ENCODE measurements at regions not wholly inside any gene's neighbourhood (a gene's known extent, or its start where the extent isn't known, plus 50 kb on each side); places are given as distances from the start of the nearest gene placed in this dataset.

- no peaks in the 10 kb centered on the region for H3K27me3 ChIP-seq (ENCODE audit: control insufficient read depth in 1 of 2, insufficient read depth in 2 of 2, low read length in 2 of 2)
- no peaks in the 10 kb centered on the region for H3K9me3 ChIP-seq (ENCODE audit: control insufficient read depth in 1 of 2, low read length in 2 of 2)
- H3K4me1 ChIP-seq (ENCODE audit: control insufficient read depth in 1 of 2, insufficient read depth in 2 of 2, low read length in 2 of 2) = peaks cover 0 to 4% of the 10 kb centered on the region in 2 donors
- no peak overlapping the region for H3K27ac ChIP-seq (ENCODE audit: low read depth, low read length)
- no peak overlapping the region for H3K9ac ChIP-seq (ENCODE audit: low read depth in 1 of 2, low read length in 2 of 2)
- H3K36me3 ChIP-seq (ENCODE audit: control insufficient read depth in 1 of 2, insufficient read depth in 2 of 2, low read length in 2 of 2) = no peaks in the 10 kb centered on the region
- no peak overlapping the region for H3K4me3 ChIP-seq (ENCODE audit: low read depth in 1 of 2, low read length in 2 of 2)
Observed at GRCh38 chr13:72537395-72537780, 190.0 kb downstream of the MZT1 start.

- H3K9me3 ChIP-seq (ENCODE audit: control insufficient read depth in 1 of 2, low read length in 2 of 2) = no peaks in the 10 kb centered on the region
- H3K9ac ChIP-seq (ENCODE audit: low read depth in 1 of 2, low read length in 2 of 2) = no peak overlapping the region
- no peaks in the 10 kb centered on the region for H3K36me3 ChIP-seq (ENCODE audit: control insufficient read depth in 1 of 2, insufficient read depth in 2 of 2, low read length in 2 of 2)
- H3K27me3 ChIP-seq (ENCODE audit: control insufficient read depth in 1 of 2, insufficient read depth in 2 of 2, low read length in 2 of 2) = no peaks in the 10 kb centered on the region
- H3K27ac ChIP-seq (ENCODE audit: low read depth, low read length) = no peak overlapping the region
- no peak overlapping the region for H3K4me3 ChIP-seq (ENCODE audit: low read depth in 1 of 2, low read length in 2 of 2)
- H3K4me1 ChIP-seq (ENCODE audit: control insufficient read depth in 1 of 2, insufficient read depth in 2 of 2, low read length in 2 of 2) = peaks cover 0 to 4% of the 10 kb centered on the region in 2 donors
Observed at GRCh38 chr13:72536714-72537394, 190.6 kb downstream of the MZT1 start.

- Histone ChIP-seq H3K9me3 (ENCODE audit: control insufficient read depth in 1 of 2, low read length in 2 of 2) (no peaks in the 10 kb centered on the region), H3K36me3 (ENCODE audit: control insufficient read depth in 1 of 2, insufficient read depth in 2 of 2, low read length in 2 of 2) (no peaks in the 10 kb centered on the region), H3K9ac (ENCODE audit: low read depth in 1 of 2, low read length in 2 of 2) (no peak overlapping the region), H3K27ac (ENCODE audit: low read depth, low read length) (no peak overlapping the region), H3K4me1 (ENCODE audit: control insufficient read depth in 1 of 2, insufficient read depth in 2 of 2, low read length in 2 of 2) (peaks cover 0 to 4% of the 10 kb centered on the region in 2 donors), H3K4me3 (ENCODE audit: low read depth in 1 of 2, low read length in 2 of 2) (no peak overlapping the region), H3K27me3 (ENCODE audit: control insufficient read depth in 1 of 2, insufficient read depth in 2 of 2, low read length in 2 of 2) (peaks cover 0 to 1% of the 10 kb centered on the region in 2 donors)
Observed at GRCh38 chr13:72534951-72535640, 192.3 kb downstream of the MZT1 start.

- H3K27me3 ChIP-seq (ENCODE audit: control insufficient read depth in 1 of 2, insufficient read depth in 2 of 2, low read length in 2 of 2) = peaks cover 0 to 7% of the 10 kb centered on the region in 2 donors
- no peak overlapping the region for H3K27ac ChIP-seq (ENCODE audit: low read depth, low read length)
- no peak overlapping the region for H3K9ac ChIP-seq (ENCODE audit: low read depth in 1 of 2, low read length in 2 of 2)
- H3K9me3 ChIP-seq (ENCODE audit: control insufficient read depth in 1 of 2, low read length in 2 of 2) = no peaks in the 10 kb centered on the region
- no peak overlapping the region for H3K4me3 ChIP-seq (ENCODE audit: low read depth in 1 of 2, low read length in 2 of 2)
- H3K4me1 ChIP-seq (ENCODE audit: control insufficient read depth in 1 of 2, insufficient read depth in 2 of 2, low read length in 2 of 2) = no peaks in the 10 kb centered on the region
- no peaks in the 10 kb centered on the region for H3K36me3 ChIP-seq (ENCODE audit: control insufficient read depth in 1 of 2, insufficient read depth in 2 of 2, low read length in 2 of 2)
Observed at GRCh38 chr13:72530471-72530870, 197.0 kb downstream of the MZT1 start.

- Histone ChIP-seq H3K4me1 (ENCODE audit: control insufficient read depth in 1 of 2, insufficient read depth in 2 of 2, low read length in 2 of 2) (no peaks in the 10 kb centered on the region), H3K27me3 (ENCODE audit: control insufficient read depth in 1 of 2, insufficient read depth in 2 of 2, low read length in 2 of 2) (peaks cover 0 to 7% of the 10 kb centered on the region in 2 donors), H3K4me3 (ENCODE audit: low read depth in 1 of 2, low read length in 2 of 2) (no peak overlapping the region), H3K9ac (ENCODE audit: low read depth in 1 of 2, low read length in 2 of 2) (no peak overlapping the region), H3K36me3 (ENCODE audit: control insufficient read depth in 1 of 2, insufficient read depth in 2 of 2, low read length in 2 of 2) (no peaks in the 10 kb centered on the region), H3K27ac (ENCODE audit: low read depth, low read length) (no peak overlapping the region), H3K9me3 (ENCODE audit: control insufficient read depth in 1 of 2, low read length in 2 of 2) (no peaks in the 10 kb centered on the region)
Observed at GRCh38 chr13:72527333-72527732, 200.1 kb downstream of the MZT1 start.

- H3K9me3 ChIP-seq (ENCODE audit: control insufficient read depth in 1 of 2, low read length in 2 of 2) = no peaks in the 10 kb centered on the region
- H3K27me3 ChIP-seq (ENCODE audit: control insufficient read depth in 1 of 2, insufficient read depth in 2 of 2, low read length in 2 of 2) = no peaks in the 10 kb centered on the region
- no peaks in the 10 kb centered on the region for H3K36me3 ChIP-seq (ENCODE audit: control insufficient read depth in 1 of 2, insufficient read depth in 2 of 2, low read length in 2 of 2)
- H3K9ac ChIP-seq (ENCODE audit: low read depth in 1 of 2, low read length in 2 of 2) = no peak overlapping the region
- no peak overlapping the region for H3K27ac ChIP-seq (ENCODE audit: low read depth, low read length)
- H3K4me1 ChIP-seq (ENCODE audit: control insufficient read depth in 1 of 2, insufficient read depth in 2 of 2, low read length in 2 of 2) = no peaks in the 10 kb centered on the region
- H3K4me3 ChIP-seq (ENCODE audit: low read depth in 1 of 2, low read length in 2 of 2) = no peak overlapping the region
Observed at GRCh38 chr13:72523593-72523992, 203.8 kb downstream of the MZT1 start.

- no peaks in the 10 kb centered on the region for H3K27me3 ChIP-seq (ENCODE audit: control insufficient read depth in 1 of 2, insufficient read depth in 2 of 2, low read length in 2 of 2)
- no peak overlapping the region for H3K4me3 ChIP-seq (ENCODE audit: low read depth in 1 of 2, low read length in 2 of 2)
- no peaks in the 10 kb centered on the region for H3K9me3 ChIP-seq (ENCODE audit: control insufficient read depth in 1 of 2, low read length in 2 of 2)
- no peaks in the 10 kb centered on the region for H3K4me1 ChIP-seq (ENCODE audit: control insufficient read depth in 1 of 2, insufficient read depth in 2 of 2, low read length in 2 of 2)
- no peak overlapping the region for H3K9ac ChIP-seq (ENCODE audit: low read depth in 1 of 2, low read length in 2 of 2)
- no peaks in the 10 kb centered on the region for H3K36me3 ChIP-seq (ENCODE audit: control insufficient read depth in 1 of 2, insufficient read depth in 2 of 2, low read length in 2 of 2)
- H3K27ac ChIP-seq (ENCODE audit: low read depth, low read length) = no peak overlapping the region
Observed at GRCh38 chr13:72523049-72523448, 204.4 kb downstream of the MZT1 start.

GRCh38 chr13:72521940-72522661 is 205.3 kb downstream of the MZT1 start:
- no peak overlapping the region for H3K4me3 ChIP-seq (ENCODE audit: low read depth in 1 of 2, low read length in 2 of 2)
- no peak overlapping the region for H3K27ac ChIP-seq (ENCODE audit: low read depth, low read length)
- H3K36me3 ChIP-seq (ENCODE audit: control insufficient read depth in 1 of 2, insufficient read depth in 2 of 2, low read length in 2 of 2) = no peaks in the 10 kb centered on the region
- H3K9ac ChIP-seq (ENCODE audit: low read depth in 1 of 2, low read length in 2 of 2) = no peak overlapping the region
- H3K27me3 ChIP-seq (ENCODE audit: control insufficient read depth in 1 of 2, insufficient read depth in 2 of 2, low read length in 2 of 2) = no peaks in the 10 kb centered on the region
- no peaks in the 10 kb centered on the region for H3K4me1 ChIP-seq (ENCODE audit: control insufficient read depth in 1 of 2, insufficient read depth in 2 of 2, low read length in 2 of 2)
- no peaks in the 10 kb centered on the region for H3K9me3 ChIP-seq (ENCODE audit: control insufficient read depth in 1 of 2, low read length in 2 of 2)

GRCh38 chr13:72514146-72514545 is 213.3 kb downstream of the MZT1 start:
- Histone ChIP-seq H3K9ac (ENCODE audit: low read depth in 1 of 2, low read length in 2 of 2) (no peak overlapping the region), H3K4me1 (ENCODE audit: control insufficient read depth in 1 of 2, insufficient read depth in 2 of 2, low read length in 2 of 2) (no peaks in the 10 kb centered on the region), H3K9me3 (ENCODE audit: control insufficient read depth in 1 of 2, low read length in 2 of 2) (no peaks in the 10 kb centered on the region), H3K36me3 (ENCODE audit: control insufficient read depth in 1 of 2, insufficient read depth in 2 of 2, low read length in 2 of 2) (no peaks in the 10 kb centered on the region), H3K27ac (ENCODE audit: low read depth, low read length) (no peak overlapping the region), H3K4me3 (ENCODE audit: low read depth in 1 of 2, low read length in 2 of 2) (no peak overlapping the region), H3K27me3 (ENCODE audit: control insufficient read depth in 1 of 2, insufficient read depth in 2 of 2, low read length in 2 of 2) (no peaks in the 10 kb centered on the region)

GRCh38 chr13:72508392-72508791 is 219.0 kb downstream of the MZT1 start:
- Histone ChIP-seq H3K9me3 (ENCODE audit: control insufficient read depth in 1 of 2, low read length in 2 of 2) (no peaks in the 10 kb centered on the region), H3K27me3 (ENCODE audit: control insufficient read depth in 1 of 2, insufficient read depth in 2 of 2, low read length in 2 of 2) (no peaks in the 10 kb centered on the region), H3K36me3 (ENCODE audit: control insufficient read depth in 1 of 2, insufficient read depth in 2 of 2, low read length in 2 of 2) (no peaks in the 10 kb centered on the region), H3K4me3 (ENCODE audit: low read depth in 1 of 2, low read length in 2 of 2) (peak overlapping the region in 1 of 2 donors; percentile 3), H3K27ac (ENCODE audit: low read depth, low read length) (no peak overlapping the region), H3K4me1 (ENCODE audit: control insufficient read depth in 1 of 2, insufficient read depth in 2 of 2, low read length in 2 of 2) (no peaks in the 10 kb centered on the region), H3K9ac (ENCODE audit: low read depth in 1 of 2, low read length in 2 of 2) (no peak overlapping the region)

Data from duodenal mucosa (tissue), 2 donors.